ENCODE measurements at regions not wholly inside any gene's neighbourhood (a gene's known extent, or its start where the extent isn't known, plus 50 kb on each side); places are given as distances from the start of the nearest gene placed in this dataset.

DNA sequence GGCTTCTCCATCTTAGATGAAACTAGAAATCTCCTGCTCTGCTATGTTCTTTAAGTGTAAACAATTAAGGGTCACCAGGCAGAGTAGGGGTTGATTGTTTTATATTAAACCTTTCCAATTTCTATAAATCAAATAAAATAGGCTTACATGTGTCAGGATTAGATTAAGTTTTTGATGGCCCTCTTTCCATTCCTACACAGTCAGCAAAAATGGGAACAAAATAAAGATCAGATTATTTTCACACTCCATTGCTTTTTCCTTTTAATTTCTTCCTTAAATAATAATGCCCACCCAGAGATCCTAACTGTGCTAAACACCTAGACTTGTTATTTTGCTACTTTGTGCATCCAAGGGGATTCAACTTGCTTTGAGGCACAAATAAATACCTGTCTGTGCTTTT, 381.4 kb upstream of the MAGEB16 start:
- TF ChIP-seq CTCF (IDR thresholded peaks at IDR 0.05) (no peak), ZFX (IDR thresholded peaks at IDR 0.05; ENCODE audit: borderline replicate concordance) (no peak)

Measured in 22Rv1 (cell line).